22Rv1 (cell line): ENCODE measurements at regions not wholly inside any gene's neighbourhood (a gene's known extent, or its start where the extent isn't known, plus 50 kb on each side); places are given as distances from the start of the nearest gene placed in this dataset.

Experiments used
- H3K27ac ChIP-seq: fragments of 450-650 bp; 2 replicates; pipeline ENCODE4 v1.5.1; 2017
- CTCF ChIP-seq: fragments of 450-650 bp; IDR thresholded peaks from 2 replicates; pipeline ENCODE4 v1.5.1; 2017; ENCODE audit warnings: mild to moderate bottlenecking
- ZFX ChIP-seq: fragments of 450-650 bp; IDR thresholded peaks from 2 replicates; pipeline ENCODE4 v1.6.1; 2017; ENCODE audit warnings: antibody characterized with exemption, borderline replicate concordance

DNA sequence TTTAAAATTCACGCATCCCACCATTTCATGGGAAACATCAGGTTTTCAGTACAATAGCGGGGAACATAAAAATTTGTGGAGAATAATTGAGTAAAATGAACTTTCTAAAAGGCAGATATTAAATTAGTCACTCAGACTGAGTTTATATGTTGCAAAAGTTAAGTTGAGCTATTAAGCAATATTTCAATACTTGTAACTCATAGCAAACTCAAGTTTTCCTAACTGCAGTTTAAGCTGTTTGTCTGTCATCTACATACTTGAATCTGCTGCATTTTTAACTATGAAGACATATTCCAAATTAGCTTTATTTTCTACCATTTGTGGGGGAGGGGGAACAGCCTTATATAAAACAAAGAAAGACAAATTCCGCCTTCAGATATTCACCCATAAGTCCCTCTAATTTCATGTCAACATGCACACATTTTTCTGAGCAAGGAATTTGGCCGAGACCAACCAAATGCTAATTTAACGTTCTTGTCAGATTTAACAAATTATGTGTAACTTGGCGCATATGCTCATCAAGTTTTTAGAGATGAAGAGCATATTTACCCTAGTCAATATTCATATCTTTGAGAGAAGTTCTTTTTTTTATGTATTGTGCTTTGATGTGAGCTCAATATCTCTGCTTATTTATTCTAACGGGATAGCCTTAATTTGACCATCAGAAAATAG, 462.9 kb downstream of the TXNL1 start:
- H3K27ac ChIP-seq, result no peak overlapping the region
- TF ChIP-seq ZFX (no peak), CTCF (no peak)

DNA sequence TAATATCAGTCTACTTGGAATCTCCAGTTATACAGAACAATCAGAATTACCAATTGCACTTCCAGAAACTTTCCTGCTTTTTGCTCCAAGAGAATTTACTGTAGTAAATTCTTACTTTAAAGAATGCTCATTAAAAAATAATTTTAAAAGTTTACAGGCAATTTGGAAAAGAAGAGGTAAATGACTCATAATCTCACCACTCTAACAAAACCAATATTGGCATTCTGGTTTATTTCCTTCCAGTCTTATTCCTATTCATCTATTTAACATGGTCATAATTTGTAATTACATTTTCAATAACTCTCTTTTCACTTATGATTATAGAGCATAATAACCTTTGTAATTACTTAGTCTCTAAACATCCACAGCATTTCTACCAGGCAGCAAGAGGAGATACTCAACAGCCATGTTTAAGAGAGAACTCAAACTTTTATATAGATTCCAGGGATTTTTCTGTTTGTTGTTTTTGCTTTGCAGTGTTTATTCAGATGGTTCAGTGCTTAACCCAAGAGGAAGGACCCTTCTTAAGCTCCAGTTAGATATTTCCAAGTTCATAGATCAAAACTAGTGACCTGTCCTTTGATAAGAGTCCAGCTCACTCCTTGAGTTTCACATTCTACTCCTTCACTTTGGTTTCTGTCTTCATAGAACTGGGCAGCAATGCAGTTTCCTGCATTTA, 464.7 kb downstream of the TXNL1 start:
- TF ChIP-seq CTCF (no peak), ZFX (no peak)
- no peak overlapping the region for H3K27ac ChIP-seq

GRCh38 chr18:56172527-56172926, 465.9 kb downstream of the TXNL1 start:
- no peak overlapping the region for H3K27ac ChIP-seq
- TF ChIP-seq CTCF (no peak), ZFX (no peak)

GRCh38 chr18:56171848-56172247, 466.5 kb downstream of the TXNL1 start:
- TF ChIP-seq CTCF (no peak), ZFX (no peak)
- no peak overlapping the region for H3K27ac ChIP-seq

DNA sequence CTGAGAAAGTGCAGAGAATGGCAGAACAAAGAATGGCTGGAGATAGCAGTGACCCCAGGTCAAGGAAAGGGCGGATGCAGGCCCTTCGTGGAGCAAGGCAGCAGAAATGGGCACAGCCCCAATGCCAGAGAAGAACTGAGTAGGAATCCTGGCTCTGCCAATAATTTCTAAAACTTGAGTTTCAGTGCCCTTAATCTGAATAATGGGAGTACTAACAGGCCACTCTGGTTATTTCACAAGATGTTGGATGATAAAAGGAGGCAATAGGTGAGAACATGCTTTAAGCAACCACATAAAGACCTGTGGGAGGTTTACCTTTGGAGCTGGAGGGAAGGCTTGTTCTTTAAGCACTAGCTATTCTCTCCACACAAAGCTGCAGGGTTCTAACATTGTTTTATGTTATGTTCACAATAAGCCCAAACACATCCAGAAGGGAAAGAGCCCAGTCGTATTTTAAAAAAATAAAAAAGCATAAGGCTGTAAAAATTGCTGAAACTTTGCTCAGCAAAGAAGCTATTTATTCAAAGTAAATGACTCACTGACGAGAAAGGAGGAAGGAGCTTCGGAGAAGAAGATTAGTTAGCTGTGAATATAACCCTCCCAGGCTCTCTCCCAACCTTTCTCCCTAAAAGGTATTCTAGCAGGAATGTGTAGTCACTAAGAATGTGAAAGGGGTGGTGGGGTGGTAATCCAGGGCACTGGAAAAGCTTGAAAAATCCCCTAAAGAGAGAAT, 470.2 kb downstream of the TXNL1 start:
- no peak overlapping the region for H3K27ac ChIP-seq
- TF ChIP-seq ZFX (no peak), CTCF (no peak)

- no peak for TF ChIP-seq ZFX
- no peak for TF ChIP-seq CTCF
- H3K27ac ChIP-seq, result no peak overlapping the region
These were observed 471.0 kb downstream of the TXNL1 start for GRCh38 chr18:56167366-56167765.

DNA sequence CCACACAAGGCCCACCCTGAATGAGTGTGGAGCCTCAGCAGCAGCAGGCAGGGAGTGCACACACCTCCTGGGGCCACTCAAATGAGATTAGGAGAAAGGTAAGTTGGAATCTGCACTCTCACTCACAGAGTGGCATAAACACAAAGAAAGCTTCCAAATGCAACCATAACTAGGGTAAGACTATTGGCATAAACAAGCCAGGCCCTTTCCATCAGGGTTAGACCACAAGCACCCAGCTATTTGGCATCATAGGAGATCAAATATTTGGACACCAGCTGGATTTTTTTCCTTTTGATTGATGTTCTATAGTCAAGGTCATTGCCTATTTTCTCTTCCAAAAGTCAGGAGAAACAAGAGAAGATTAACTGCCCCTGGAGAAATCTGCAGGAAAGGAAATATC, 471.5 kb downstream of the TXNL1 start:
- no peak for TF ChIP-seq CTCF
- TF ChIP-seq ZFX, result no peak
- no peak overlapping the region for H3K27ac ChIP-seq
